HG02840 (cell line): ENCODE measurements at regions not wholly inside any gene's neighbourhood (a gene's known extent, or its start where the extent isn't known, plus 50 kb on each side); places are given as distances from the start of the nearest gene placed in this dataset.
"Not testable (repeated sequence)": the region's sequence is repeated elsewhere in the genome, so short reads cannot be mapped to it uniquely, and the experiment has no call there.

Experiments
- ATAC-seq: cut with Tn5 transposase; IDR thresholded peaks from one replicate; pipeline ENCODE4 v1.9.1; 2021; ENCODE audit warnings: mild to moderate bottlenecking, moderate library complexity, moderate number of reproducible peaks; ENCODE audit not compliant: unreplicated experiment, low FRiP score

- ATAC-seq = no peak
Observed at GRCh38 chr5:60448600-60448999, 251.4 kb downstream of the DEPDC1B start.

- ATAC-seq = no peak
Observed at GRCh38 chr5:60447488-60447920, 252.5 kb downstream of the DEPDC1B start.

GRCh38 chr5:60446917-60447316 is 253.0 kb downstream of the DEPDC1B start:
- no peak for ATAC-seq

- no peak for ATAC-seq
Observed at GRCh38 chr5:60445921-60446320, 254.0 kb downstream of the DEPDC1B start.

GRCh38 chr5:60445427-60445826 is 254.5 kb downstream of the DEPDC1B start:
- ATAC-seq = no peak

- no peak for ATAC-seq
Observed at GRCh38 chr5:60444661-60445360, 255.2 kb downstream of the DEPDC1B start.

GRCh38 chr5:60439552-60439951 is 260.4 kb downstream of the DEPDC1B start:
- no peak for ATAC-seq

GRCh38 chr5:60437308-60437707 is 262.7 kb downstream of the DEPDC1B start:
- ATAC-seq = no peak

- no peak for ATAC-seq
Observed at GRCh38 chr5:60436518-60436917, 263.4 kb downstream of the DEPDC1B start.

GRCh38 chr5:60435808-60436207 is 264.2 kb downstream of the DEPDC1B start:
- ATAC-seq = no peak

- not testable (repeated sequence) for ATAC-seq
Observed at GRCh38 chr5:60426189-60426588, 273.8 kb downstream of the DEPDC1B start.

- ATAC-seq = not testable (repeated sequence)
Observed at GRCh38 chr5:60420773-60421172, 279.2 kb downstream of the DEPDC1B start.

- no peak for ATAC-seq
Observed at GRCh38 chr5:60417500-60418181, 282.3 kb downstream of the DEPDC1B start.

- no peak for ATAC-seq
Observed at GRCh38 chr5:60415443-60415842, 284.5 kb downstream of the DEPDC1B start.

GRCh38 chr5:60410427-60410826 is 289.5 kb downstream of the DEPDC1B start:
- no peak for ATAC-seq

GRCh38 chr5:60404171-60404570 is 295.8 kb downstream of the DEPDC1B start:
- ATAC-seq = no peak

- no peak for ATAC-seq
Observed at GRCh38 chr5:60403343-60404006, 296.5 kb downstream of the DEPDC1B start.

GRCh38 chr5:60402161-60402785 is 297.7 kb downstream of the DEPDC1B start:
- ATAC-seq = no peak

- no peak for ATAC-seq
Observed at GRCh38 chr5:60401526-60401925, 298.4 kb downstream of the DEPDC1B start.

- ATAC-seq = no peak
Observed at GRCh38 chr5:60399507-60399906, 300.5 kb downstream of the DEPDC1B start.

- ATAC-seq = no peak
Observed at GRCh38 chr5:60395712-60396329, 304.1 kb downstream of the DEPDC1B start.
